ENCODE measurements at regions not wholly inside any gene's neighbourhood (a gene's known extent, or its start where the extent isn't known, plus 50 kb on each side); places are given as distances from the start of the nearest gene placed in this dataset.

- Histone ChIP-seq H3K27ac (ENCODE audit: low read depth, low read length) (no peak overlapping the region), H3K79me2 (ENCODE audit: insufficient read depth, low read length) (no peaks in the 10 kb centered on the region), H3K9ac (ENCODE audit: low read length) (no peak overlapping the region), H3K27me3 (ENCODE audit: insufficient read depth, low read length) (no peaks in the 10 kb centered on the region), H4K20me1 (ENCODE audit: insufficient read depth) (no peaks in the 10 kb centered on the region), H2AFZ (ENCODE audit: low read depth, low read length, poor library complexity, severe bottlenecking) (no peak overlapping the region), H3K9me2 (ENCODE audit: insufficient read depth) (no peaks in the 10 kb centered on the region), H3K4me3 (replicated peaks in 1 of 2; ENCODE audit: low read depth in 1 of 2, low read length in 2 of 2) (no peak overlapping the region), H3K4me2 (ENCODE audit: low read length) (no peak overlapping the region), H3K36me3 (ENCODE audit: control insufficient read depth in 1 of 2, insufficient read depth in 2 of 2, low read length in 2 of 2) (no peaks in the 10 kb centered on the region), H3K9me3 (ENCODE audit: control insufficient read depth in 1 of 2, insufficient read depth in 1 of 2, low read depth in 1 of 2, low read length in 2 of 2) (peaks cover 0 to 3% of the 10 kb centered on the region in 2 experiments; a peak in 1 of 4 replicates), H3K4me1 (ENCODE audit: control insufficient read depth in 1 of 2, insufficient read depth in 2 of 2, low read length in 2 of 2) (no peaks in the 10 kb centered on the region)
- DNase-seq (ENCODE audit: low read depth, low spot score) (no peak), ATAC-seq (no peak)
- no peak for TF ChIP-seq TCF7L2 (IDR thresholded peaks at IDR 0.05; ENCODE audit: borderline replicate concordance, extremely low read depth, insufficient read depth, insufficient read length)
- BruUV-seq (replicated peaks): no TSS peak
- intact Hi-C loops (cut with micrococcal nuclease): no loop called here
- RAD21 ChIA-PET (ENCODE audit: low non-redundant PET in 1 of 2, low total read pairs in 2 of 2, uncharacterized antibody in 2 of 2, unreplicated experiment in 2 of 2): no interaction called here
- POLR2A ChIA-PET: no interaction called here
- CTCF ChIA-PET: no interaction called here
Observed at GRCh38 chr4:38455092-38455862, 208.7 kb upstream of the KLF3 start.

DNA sequence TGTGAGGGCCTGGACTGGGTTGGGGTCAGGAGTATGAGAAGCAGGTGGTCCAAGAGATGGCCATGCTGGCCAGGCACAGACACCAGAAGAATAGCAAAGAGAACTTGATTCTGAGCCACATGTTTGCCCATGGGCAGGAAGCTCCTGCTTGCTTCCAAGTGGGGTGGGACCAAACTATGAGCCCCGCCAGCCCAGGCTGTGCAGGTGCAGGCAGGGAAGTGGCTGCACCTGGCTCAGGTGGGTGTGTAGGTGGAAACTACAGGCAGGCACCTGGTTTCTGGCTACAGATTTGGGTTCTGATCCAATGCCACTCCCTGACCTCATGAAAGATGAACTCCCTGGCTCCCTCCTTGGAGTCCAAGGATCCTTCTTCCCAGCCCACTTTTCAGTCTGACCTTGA lies 207.9 kb upstream of the KLF3 start:
- intact Hi-C loops (cut with micrococcal nuclease): no loop called here
- Histone ChIP-seq H3K9ac (ENCODE audit: low read length) (no peak overlapping the region), H3K4me1 (ENCODE audit: control insufficient read depth in 1 of 2, insufficient read depth in 2 of 2, low read length in 2 of 2) (no peaks in the 10 kb centered on the region), H3K9me2 (ENCODE audit: insufficient read depth) (no peaks in the 10 kb centered on the region), H3K4me2 (ENCODE audit: low read length) (no peak overlapping the region), H4K20me1 (ENCODE audit: insufficient read depth) (no peaks in the 10 kb centered on the region), H3K27me3 (ENCODE audit: insufficient read depth, low read length) (no peaks in the 10 kb centered on the region), H3K9me3 (ENCODE audit: control insufficient read depth in 1 of 2, insufficient read depth in 1 of 2, low read depth in 1 of 2, low read length in 2 of 2) (peaks cover 0 to 3% of the 10 kb centered on the region in 2 experiments; a peak in 1 of 4 replicates), H2AFZ (ENCODE audit: low read depth, low read length, poor library complexity, severe bottlenecking) (no peak overlapping the region), H3K27ac (ENCODE audit: low read depth, low read length) (no peak overlapping the region), H3K4me3 (replicated peaks in 1 of 2; ENCODE audit: low read depth in 1 of 2, low read length in 2 of 2) (no peak overlapping the region), H3K79me2 (ENCODE audit: insufficient read depth, low read length) (no peaks in the 10 kb centered on the region), H3K36me3 (ENCODE audit: control insufficient read depth in 1 of 2, insufficient read depth in 2 of 2, low read length in 2 of 2) (no peaks in the 10 kb centered on the region)
- POLR2A ChIA-PET: no interaction called here
- CTCF ChIA-PET: no interaction called here
- DNase-seq (ENCODE audit: low read depth, low spot score): no peak
- no peak for ATAC-seq
- no TSS peak for BruUV-seq (replicated peaks)
- TF ChIP-seq, protein P1, sequence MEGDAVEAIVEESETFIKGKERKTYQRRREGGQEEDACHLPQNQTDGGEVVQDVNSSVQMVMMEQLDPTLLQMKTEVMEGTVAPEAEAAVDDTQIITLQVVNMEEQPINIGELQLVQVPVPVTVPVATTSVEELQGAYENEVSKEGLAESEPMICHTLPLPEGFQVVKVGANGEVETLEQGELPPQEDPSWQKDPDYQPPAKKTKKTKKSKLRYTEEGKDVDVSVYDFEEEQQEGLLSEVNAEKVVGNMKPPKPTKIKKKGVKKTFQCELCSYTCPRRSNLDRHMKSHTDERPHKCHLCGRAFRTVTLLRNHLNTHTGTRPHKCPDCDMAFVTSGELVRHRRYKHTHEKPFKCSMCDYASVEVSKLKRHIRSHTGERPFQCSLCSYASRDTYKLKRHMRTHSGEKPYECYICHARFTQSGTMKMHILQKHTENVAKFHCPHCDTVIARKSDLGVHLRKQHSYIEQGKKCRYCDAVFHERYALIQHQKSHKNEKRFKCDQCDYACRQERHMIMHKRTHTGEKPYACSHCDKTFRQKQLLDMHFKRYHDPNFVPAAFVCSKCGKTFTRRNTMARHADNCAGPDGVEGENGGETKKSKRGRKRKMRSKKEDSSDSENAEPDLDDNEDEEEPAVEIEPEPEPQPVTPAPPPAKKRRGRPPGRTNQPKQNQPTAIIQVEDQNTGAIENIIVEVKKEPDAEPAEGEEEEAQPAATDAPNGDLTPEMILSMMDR (IDR thresholded peaks at IDR 0.05 in 2 of 3, conservative IDR thresholded peaks at IDR 0.05 in 1 of 3; ENCODE audit: borderline replicate concordance in 1 of 3, insufficient read depth in 1 of 3, low read depth in 2 of 3, low read length in 2 of 3): no peak
- no peak for TF ChIP-seq POLR2A (IDR thresholded peaks at IDR 0.05; ENCODE audit: borderline replicate concordance, extremely low read depth, insufficient read depth, insufficient read length)
- RAD21 ChIA-PET (ENCODE audit: low non-redundant PET in 1 of 2, low total read pairs in 2 of 2, uncharacterized antibody in 2 of 2, unreplicated experiment in 2 of 2): no interaction called here
